GM10248 (cell line): ENCODE measurements at regions not wholly inside any gene's neighbourhood (a gene's known extent, or its start where the extent isn't known, plus 50 kb on each side); places are given as distances from the start of the nearest gene placed in this dataset.

Experiments used
- CTCF ChIA-PET: fragments of 300-600 bp; sonication (Branson Sonifier 250); formaldehyde crosslinking; extraction: SDS; loops from one replicate; lab custom pipeline; 2021; ENCODE audit warnings: antibody characterized with exemption; lab: Yijun Ruan, JAX
- POLR2A ChIA-PET: fragments of 350-650 bp; sonication (Branson Sonifier 250); formaldehyde crosslinking; extraction: SDS; loops from one replicate; lab custom pipeline; 2020; ENCODE audit warnings: antibody characterized with exemption; lab: Yijun Ruan, JAX
- DNase-seq: peaks from one replicate; pipeline ENCODE4 v3.0.0; 2012; ENCODE audit errors: extremely low spot score
- CTCF ChIP-seq: IDR thresholded peaks from 2 replicates; pipeline ENCODE4 v1.5.1; 2012; ENCODE audit warnings: mild to moderate bottlenecking, low read depth; ENCODE audit errors: extremely low read depth, missing control alignments, control extremely low read depth

DNA sequence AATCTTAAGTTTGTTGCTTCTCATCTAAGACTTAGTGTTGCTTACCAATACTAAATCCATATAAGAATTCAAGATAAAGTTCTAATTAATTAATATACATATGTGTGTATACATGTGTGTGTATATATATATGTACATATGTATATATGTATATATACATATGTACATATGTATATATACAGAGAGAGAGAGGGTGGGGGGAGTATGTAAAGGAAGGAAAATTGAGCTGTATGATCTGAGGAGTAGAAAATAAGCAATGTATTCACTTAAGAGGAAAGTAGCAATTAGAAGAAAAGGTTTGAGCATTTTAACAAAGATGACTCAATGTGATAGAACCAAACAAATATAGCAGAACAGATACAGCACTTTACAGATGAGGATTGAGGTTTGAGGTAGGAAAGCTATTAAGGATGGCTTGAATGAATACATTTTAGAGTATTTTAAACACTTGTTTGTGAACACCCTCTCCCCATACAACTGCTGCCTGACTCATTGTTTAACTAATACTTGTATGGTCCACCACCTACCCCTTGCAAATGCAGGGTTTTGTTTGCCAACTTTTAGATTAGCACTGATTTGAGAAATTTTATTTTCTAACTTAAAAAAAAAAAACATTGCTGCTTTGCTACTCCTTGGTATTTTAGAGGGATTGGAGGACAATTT is 681.1 kb upstream of the CADM2 start:
- POLR2A ChIA-PET = no interaction called here
- CTCF ChIA-PET = interaction anchor here (1.2 kb wide), 1 partner anchor 28 kb away, joined by 3 read pairs; no protein-coding TSS in a partner anchor
- TF ChIP-seq CTCF = no peak
- DNase-seq = no peak

GRCh38 chr3:84292128-84292527 is 666.7 kb upstream of the CADM2 start:
- TF ChIP-seq CTCF = no peak
- CTCF ChIA-PET = no interaction called here
- POLR2A ChIA-PET = no interaction called here
- no peak for DNase-seq

DNA sequence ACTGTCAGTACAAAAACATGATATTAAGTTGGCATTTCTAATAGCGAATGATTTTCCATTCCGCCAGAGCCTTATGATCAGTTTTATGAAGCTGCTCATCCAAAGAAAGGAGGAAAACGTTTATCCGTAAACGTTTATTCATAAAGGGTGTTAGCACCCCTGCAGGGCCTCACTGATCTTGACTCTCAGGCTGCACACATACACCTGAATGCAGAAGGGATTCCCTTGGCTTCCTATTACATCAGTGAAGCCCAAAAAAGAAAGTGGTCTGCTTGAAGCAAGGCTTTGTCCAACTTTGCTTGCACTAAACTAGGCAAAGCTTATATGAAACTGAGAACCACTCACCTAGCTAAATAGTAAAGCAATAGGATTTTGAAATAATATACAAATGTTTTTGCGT is 659.5 kb upstream of the CADM2 start:
- TF ChIP-seq CTCF = no peak
- DNase-seq = no peak
- ChIA-PET POLR2A (no interaction called here), CTCF (no interaction called here)

GRCh38 chr3:84304214-84304613 is 654.6 kb upstream of the CADM2 start:
- ChIA-PET POLR2A (no interaction called here), CTCF (no interaction called here)
- TF ChIP-seq CTCF = no peak
- DNase-seq = no peak

DNA sequence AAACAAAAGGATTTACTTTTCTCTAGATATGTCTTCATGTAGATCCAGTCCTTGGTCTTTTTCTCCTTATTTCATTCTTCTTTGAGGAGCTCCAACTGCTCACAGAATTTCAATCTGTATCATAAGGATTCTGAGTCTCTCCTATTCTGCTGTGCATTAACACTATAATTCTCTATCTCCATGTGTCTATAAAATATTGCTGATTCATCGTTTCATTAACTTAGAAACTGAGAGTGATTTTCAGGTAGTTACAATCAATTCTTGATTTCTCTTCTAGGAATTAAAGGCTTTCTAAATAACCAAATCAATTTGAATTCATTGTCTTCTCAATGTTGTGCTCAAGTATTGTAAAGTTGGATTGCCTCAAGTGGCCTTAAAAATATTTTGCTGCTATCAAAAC is 651.5 kb upstream of the CADM2 start:
- ChIA-PET CTCF (no interaction called here), POLR2A (no interaction called here)
- DNase-seq = no peak
- TF ChIP-seq CTCF = no peak

- CTCF ChIA-PET = no interaction called here
- TF ChIP-seq CTCF = no peak
- POLR2A ChIA-PET = no interaction called here
- no peak for DNase-seq
Observed at GRCh38 chr3:84308379-84308778, 650.4 kb upstream of the CADM2 start.
